Mucosa of descending colon (tissue), 3 donors: ENCODE measurements at regions not wholly inside any gene's neighbourhood (a gene's known extent, or its start where the extent isn't known, plus 50 kb on each side); places are given as distances from the start of the nearest gene placed in this dataset.

Source experiments
- ATAC-seq: fragments of 200-7000 bp; cut with Tn5 transposase; one replicate; pipeline ENCODE4 v1.9.1; 2020; ENCODE audit warnings: mild to moderate bottlenecking, moderate library complexity
- DNase-seq, 3 donors: peaks; one replicate each; pipeline ENCODE4 v3.0.0-alpha.2; 2020
- H3K36me3 ChIP-seq: fragments of 200-600 bp; one replicate; pipeline ENCODE4 v1.8.0; 2021; ENCODE audit warnings: low read depth, mild to moderate bottlenecking
- H3K4me1 ChIP-seq: fragments of 200-600 bp; one replicate; pipeline ENCODE4 v1.8.0; 2021; ENCODE audit warnings: low read depth, mild to moderate bottlenecking
- H3K4me3 ChIP-seq: fragments of 200-600 bp; one replicate; pipeline ENCODE4 v1.8.0; 2021; ENCODE audit warnings: mild to moderate bottlenecking
- H3K9me3 ChIP-seq: fragments of 200-600 bp; one replicate; pipeline ENCODE4 v1.8.0; 2021; ENCODE audit warnings: mild to moderate bottlenecking
- intact Hi-C, 2 donors: fragments of 100-400 bp; cut with DNase I in 1 of 2; cut with micrococcal nuclease in 1 of 2; formaldehyde crosslinking; loops; one replicate each; pipeline versions ENCODE4 v1.11.0 to v1.11.1; 2022; cut with DNase I, micrococcal nuclease
- TF ChIP-seq, protein P1 (sequence below): fragments of 200-600 bp; IDR thresholded peaks from one replicate; pipeline ENCODE4 v1.8.0; 2022; ENCODE audit warnings: antibody characterized with exemption, mild to moderate bottlenecking
- donor health status: DM: no; HTN: no; CAD: no; lungs with moderate emphysema.
- donor health status: DM: no; HTN: no; CAD: no.
- donor health status: DM: no; HTN: yes; CAD: no.

DNA sequence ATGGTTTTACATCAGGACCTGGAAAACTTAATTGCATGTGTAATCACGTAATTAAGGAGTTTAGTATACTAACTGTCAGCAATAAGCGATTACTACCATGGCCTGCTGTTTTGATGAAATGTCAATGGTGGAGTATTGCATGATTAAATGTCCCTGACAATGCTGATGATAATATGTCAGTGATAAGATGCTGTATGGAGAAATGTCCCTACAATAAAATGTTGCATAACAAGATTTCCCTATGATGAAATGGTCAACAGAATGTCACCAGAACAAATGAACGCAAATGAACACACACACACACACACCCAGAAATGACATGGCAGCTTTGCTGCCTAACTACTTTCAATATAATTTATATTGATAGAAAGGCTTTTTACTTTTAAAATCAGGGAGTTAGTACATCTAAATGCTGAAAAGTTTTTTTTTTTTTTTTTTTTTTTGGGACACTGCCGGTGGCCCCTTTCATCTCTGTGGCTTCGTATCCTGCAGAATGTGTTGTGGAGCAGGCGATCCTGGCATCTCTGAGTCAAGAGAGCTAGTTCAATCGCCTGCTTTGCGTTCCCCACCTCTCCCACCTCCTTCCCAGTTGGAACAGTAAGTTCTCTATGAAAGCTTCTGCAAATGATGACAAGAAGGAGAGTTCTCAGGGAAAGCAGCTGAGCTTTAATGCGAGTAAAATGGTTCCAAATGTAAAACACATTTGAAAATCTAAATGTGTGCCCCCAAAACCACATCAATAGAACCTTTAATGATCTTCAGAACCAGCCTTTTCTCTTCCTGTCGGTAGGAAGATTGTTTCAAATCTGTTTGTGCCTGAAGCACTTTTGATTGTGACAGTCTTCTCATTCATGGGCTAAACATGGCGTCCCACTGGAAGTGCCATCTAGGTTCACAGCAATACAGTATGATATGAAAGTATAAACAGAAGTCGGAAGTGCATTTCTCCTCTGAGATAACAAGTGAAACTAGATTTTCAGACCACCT is 170.1 kb upstream of the GBE1 start:
- Histone ChIP-seq H3K4me1 (no peaks in the 10 kb centered on the region), H3K4me3 (no peak overlapping the region), H3K9me3 (no peaks in the 10 kb centered on the region), H3K36me3 (no peaks in the 10 kb centered on the region)
- DNase-seq = no peak
- TF ChIP-seq, protein P1, sequence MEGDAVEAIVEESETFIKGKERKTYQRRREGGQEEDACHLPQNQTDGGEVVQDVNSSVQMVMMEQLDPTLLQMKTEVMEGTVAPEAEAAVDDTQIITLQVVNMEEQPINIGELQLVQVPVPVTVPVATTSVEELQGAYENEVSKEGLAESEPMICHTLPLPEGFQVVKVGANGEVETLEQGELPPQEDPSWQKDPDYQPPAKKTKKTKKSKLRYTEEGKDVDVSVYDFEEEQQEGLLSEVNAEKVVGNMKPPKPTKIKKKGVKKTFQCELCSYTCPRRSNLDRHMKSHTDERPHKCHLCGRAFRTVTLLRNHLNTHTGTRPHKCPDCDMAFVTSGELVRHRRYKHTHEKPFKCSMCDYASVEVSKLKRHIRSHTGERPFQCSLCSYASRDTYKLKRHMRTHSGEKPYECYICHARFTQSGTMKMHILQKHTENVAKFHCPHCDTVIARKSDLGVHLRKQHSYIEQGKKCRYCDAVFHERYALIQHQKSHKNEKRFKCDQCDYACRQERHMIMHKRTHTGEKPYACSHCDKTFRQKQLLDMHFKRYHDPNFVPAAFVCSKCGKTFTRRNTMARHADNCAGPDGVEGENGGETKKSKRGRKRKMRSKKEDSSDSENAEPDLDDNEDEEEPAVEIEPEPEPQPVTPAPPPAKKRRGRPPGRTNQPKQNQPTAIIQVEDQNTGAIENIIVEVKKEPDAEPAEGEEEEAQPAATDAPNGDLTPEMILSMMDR = no peak
- ATAC-seq = no peak
- intact Hi-C loops = no loop called here

DNA sequence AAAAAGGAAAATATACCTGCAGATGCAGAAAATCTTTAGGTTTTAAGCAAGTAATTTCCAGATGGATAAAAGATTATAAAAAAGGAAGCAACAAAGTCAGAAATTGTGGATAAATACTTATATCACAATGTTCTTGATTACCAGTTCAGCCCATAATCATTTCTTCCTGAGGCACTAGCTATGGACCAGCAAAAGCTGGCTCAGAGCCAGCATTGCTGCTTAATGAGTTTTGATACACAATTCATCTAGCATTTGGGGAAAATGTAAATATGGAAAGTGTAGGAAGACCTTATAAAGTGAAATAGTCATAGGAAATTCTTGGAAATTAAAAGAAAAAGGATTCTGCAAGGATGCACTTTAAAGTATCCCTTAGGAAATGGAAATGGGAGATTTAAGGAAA is 168.3 kb upstream of the GBE1 start:
- no peaks in the 10 kb centered on the region for H3K4me1 ChIP-seq
- intact Hi-C loops = no loop called here
- no peaks in the 10 kb centered on the region for H3K9me3 ChIP-seq
- TF ChIP-seq, protein P1 = no peak
- ATAC-seq (no peak), DNase-seq (peak in 1 of 3 donors; percentile 3)
- no peaks in the 10 kb centered on the region for H3K36me3 ChIP-seq
- H3K4me3 ChIP-seq = no peak overlapping the region

DNA sequence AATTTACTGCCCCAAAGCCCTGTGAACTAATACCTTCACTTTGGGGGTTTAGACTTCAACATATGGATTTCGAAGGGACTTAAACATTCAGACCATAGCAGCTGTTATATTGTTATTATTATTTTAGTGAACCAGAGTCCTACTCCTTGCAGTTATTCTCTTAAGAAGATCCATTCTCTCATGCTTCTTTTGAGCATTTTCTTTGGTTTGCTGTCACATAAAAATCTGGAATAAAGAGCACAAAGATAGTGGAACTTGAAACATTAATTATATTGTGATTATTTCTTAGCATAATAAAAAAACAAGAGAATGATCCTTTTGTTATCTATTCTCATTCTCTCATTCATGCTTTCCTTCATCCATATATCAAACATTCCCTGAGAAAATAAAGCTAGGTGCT is 166.4 kb upstream of the GBE1 start:
- no peak overlapping the region for H3K4me3 ChIP-seq
- TF ChIP-seq, protein P1 = no peak
- intact Hi-C loops = no loop called here

GRCh38 chr3:81925385-81925784 is 163.9 kb upstream of the GBE1 start:
- no peak for ATAC-seq
- TF ChIP-seq, protein P1 = no peak
- intact Hi-C loops = no loop called here
- Histone ChIP-seq H3K9me3 (no peaks in the 10 kb centered on the region), H3K36me3 (no peaks in the 10 kb centered on the region), H3K4me1 (no peaks in the 10 kb centered on the region), H3K4me3 (no peak overlapping the region)
- DNase-seq = no peak

More for the DNA sequence above, 166.4 kb upstream of the GBE1 start:
- Histone ChIP-seq H3K36me3 (no peaks in the 10 kb centered on the region), H3K9me3 (no peaks in the 10 kb centered on the region), H3K4me1 (no peaks in the 10 kb centered on the region)
- no peak for DNase-seq
- ATAC-seq = no peak

GRCh38 chr3:81923038-81923437 is 161.6 kb upstream of the GBE1 start:
- intact Hi-C loops = no loop called here
- ATAC-seq = no peak

More at GRCh38 chr3:81923038-81923437, 161.6 kb upstream of the GBE1 start:
- H3K4me3 ChIP-seq = no peak overlapping the region
- no peaks in the 10 kb centered on the region for H3K36me3 ChIP-seq
- H3K4me1 ChIP-seq = no peaks in the 10 kb centered on the region
- TF ChIP-seq, protein P1 = no peak
- H3K9me3 ChIP-seq = no peaks in the 10 kb centered on the region
- DNase-seq = no peak
